ENCODE measurements at regions not wholly inside any gene's neighbourhood (a gene's known extent, or its start where the extent isn't known, plus 50 kb on each side); places are given as distances from the start of the nearest gene placed in this dataset.

- TF ChIP-seq NFE2L2 (conservative IDR thresholded peaks at IDR 0.05; ENCODE audit: low read length) (no peak), E2F6 (IDR thresholded peaks at IDR 0.05; ENCODE audit: borderline replicate concordance, low read depth) (peak; percentile 96), PHF8 (IDR thresholded peaks at IDR 0.05; ENCODE audit: borderline replicate concordance, low read depth) (peak; percentile 73), HEYL (CRISPR knock-in tag; IDR thresholded peaks at IDR 0.05) (no peak), NPAS2 (CRISPR knock-in tag; IDR thresholded peaks at IDR 0.05; ENCODE audit: borderline replicate concordance) (0 out of 2 replicates have a peak, but pooled peaks have one; percentile 13), EP300 (IDR thresholded peaks at IDR 0.05) (no peak), POLR2AphosphoS2 (conservative IDR thresholded peaks at IDR 0.05; ENCODE audit: low read length) (no peak), RFX5 (IDR thresholded peaks at IDR 0.05) (peak; percentile 35; the same call in 1 of the 2 replicates), CBX8 (IDR thresholded peaks at IDR 0.05) (no peak), NR3C1 (IDR thresholded peaks at IDR 0.05) (no peak), HOXB13 (CRISPR knock-in tag; IDR thresholded peaks at IDR 0.05; ENCODE audit: low read depth) (no peak), MAFK (IDR thresholded peaks at IDR 0.05; ENCODE audit: partially characterized antibody) (peak; percentile 99), EHMT2 (IDR thresholded peaks at IDR 0.05; ENCODE audit: low read depth) (0 out of 2 replicates have a peak, but pooled peaks have one; percentile 5), CEBPB (IDR thresholded peaks at IDR 0.05) (no peak), REST (IDR thresholded peaks at IDR 0.05) (no peak), ZC3H11A (IDR thresholded peaks at IDR 0.05) (no peak), EHF (CRISPR knock-in tag; IDR thresholded peaks at IDR 0.05) (no peak), BCL3 (IDR thresholded peaks at IDR 0.05) (peak; percentile 92; the same call in 2 of the 3 replicates), PBX3 (IDR thresholded peaks at IDR 0.05) (peak; percentile 24; the same call in 1 of the 2 replicates), ATOH8 (CRISPR knock-in tag; IDR thresholded peaks at IDR 0.05; ENCODE audit: low read depth) (no peak), ESRRA (IDR thresholded peaks at IDR 0.05; ENCODE audit: borderline replicate concordance, low read length) (no peak), RARB (CRISPR knock-in tag; IDR thresholded peaks at IDR 0.05) (no peak), HOXB5 (CRISPR knock-in tag; IDR thresholded peaks at IDR 0.05) (peak; percentile 80; the same call in 1 of the 2 replicates), CBX2 (IDR thresholded peaks at IDR 0.05; ENCODE audit: borderline replicate concordance, low read depth) (no peak), BHLHE40 (IDR thresholded peaks at IDR 0.05; ENCODE audit: low read depth, low read length) (peak; percentile 73)
Measured at GRCh38 chr17:77088455-77089123, 52.2 kb upstream of the SEC14L1 start (continued).

All from A549 (cell line).